ENCODE measurements at regions not wholly inside any gene's neighbourhood (a gene's known extent, or its start where the extent isn't known, plus 50 kb on each side); places are given as distances from the start of the nearest gene placed in this dataset.

GRCh38 chr20:23240519-23240918 lies 110.1 kb upstream of the NXT1 start:
- Mint-ChIP-seq H3K9me3 (peaks cover 13% of the 10 kb centered on the region), H3K36me3 (no peaks in the 10 kb centered on the region), H3K27ac (no peak overlapping the region), H3K27me3 (ENCODE audit: low read depth) (peaks cover 41% of the 10 kb centered on the region), H3K4me3 (no peak overlapping the region), H3K4me1 (no peaks in the 10 kb centered on the region)
- no peak for DNase-seq (ENCODE audit: low spot score in 2 of 2, unreplicated experiment in 2 of 2)
- TF ChIP-seq, protein P1, sequence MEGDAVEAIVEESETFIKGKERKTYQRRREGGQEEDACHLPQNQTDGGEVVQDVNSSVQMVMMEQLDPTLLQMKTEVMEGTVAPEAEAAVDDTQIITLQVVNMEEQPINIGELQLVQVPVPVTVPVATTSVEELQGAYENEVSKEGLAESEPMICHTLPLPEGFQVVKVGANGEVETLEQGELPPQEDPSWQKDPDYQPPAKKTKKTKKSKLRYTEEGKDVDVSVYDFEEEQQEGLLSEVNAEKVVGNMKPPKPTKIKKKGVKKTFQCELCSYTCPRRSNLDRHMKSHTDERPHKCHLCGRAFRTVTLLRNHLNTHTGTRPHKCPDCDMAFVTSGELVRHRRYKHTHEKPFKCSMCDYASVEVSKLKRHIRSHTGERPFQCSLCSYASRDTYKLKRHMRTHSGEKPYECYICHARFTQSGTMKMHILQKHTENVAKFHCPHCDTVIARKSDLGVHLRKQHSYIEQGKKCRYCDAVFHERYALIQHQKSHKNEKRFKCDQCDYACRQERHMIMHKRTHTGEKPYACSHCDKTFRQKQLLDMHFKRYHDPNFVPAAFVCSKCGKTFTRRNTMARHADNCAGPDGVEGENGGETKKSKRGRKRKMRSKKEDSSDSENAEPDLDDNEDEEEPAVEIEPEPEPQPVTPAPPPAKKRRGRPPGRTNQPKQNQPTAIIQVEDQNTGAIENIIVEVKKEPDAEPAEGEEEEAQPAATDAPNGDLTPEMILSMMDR (IDR thresholded peaks at IDR 0.05; ENCODE audit: unreplicated experiment) = no peak

DNA sequence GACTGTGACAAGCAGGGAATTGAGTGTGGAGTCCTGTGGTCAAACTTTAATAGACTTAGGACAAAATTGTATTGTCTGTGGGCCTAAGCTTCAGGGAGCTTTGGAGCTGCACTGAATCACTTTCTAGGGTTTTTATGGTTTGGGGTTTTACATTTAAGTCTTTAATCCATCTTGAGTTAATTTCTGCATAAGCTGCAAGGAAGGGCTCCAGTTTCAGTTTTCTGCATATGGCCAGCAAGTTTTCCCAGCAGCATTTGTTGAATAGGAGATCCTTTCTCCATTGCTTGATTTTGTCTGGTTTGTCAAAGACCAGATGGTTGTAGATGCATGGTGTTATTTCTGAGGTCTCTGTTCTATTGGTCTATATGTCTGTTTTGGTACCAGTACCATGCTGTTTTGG lies 113.4 kb upstream of the NXT1 start:
- Mint-ChIP-seq H3K27ac (no peak overlapping the region), H3K9me3 (peaks cover 16% of the 10 kb centered on the region), H3K27me3 (ENCODE audit: low read depth) (peaks cover 40% of the 10 kb centered on the region), H3K4me1 (no peaks in the 10 kb centered on the region), H3K4me3 (no peak overlapping the region), H3K36me3 (no peaks in the 10 kb centered on the region)
- TF ChIP-seq, protein P1 (IDR thresholded peaks at IDR 0.05; ENCODE audit: unreplicated experiment) = no peak
- no peak for DNase-seq (ENCODE audit: low spot score in 2 of 2, unreplicated experiment in 2 of 2)

DNA sequence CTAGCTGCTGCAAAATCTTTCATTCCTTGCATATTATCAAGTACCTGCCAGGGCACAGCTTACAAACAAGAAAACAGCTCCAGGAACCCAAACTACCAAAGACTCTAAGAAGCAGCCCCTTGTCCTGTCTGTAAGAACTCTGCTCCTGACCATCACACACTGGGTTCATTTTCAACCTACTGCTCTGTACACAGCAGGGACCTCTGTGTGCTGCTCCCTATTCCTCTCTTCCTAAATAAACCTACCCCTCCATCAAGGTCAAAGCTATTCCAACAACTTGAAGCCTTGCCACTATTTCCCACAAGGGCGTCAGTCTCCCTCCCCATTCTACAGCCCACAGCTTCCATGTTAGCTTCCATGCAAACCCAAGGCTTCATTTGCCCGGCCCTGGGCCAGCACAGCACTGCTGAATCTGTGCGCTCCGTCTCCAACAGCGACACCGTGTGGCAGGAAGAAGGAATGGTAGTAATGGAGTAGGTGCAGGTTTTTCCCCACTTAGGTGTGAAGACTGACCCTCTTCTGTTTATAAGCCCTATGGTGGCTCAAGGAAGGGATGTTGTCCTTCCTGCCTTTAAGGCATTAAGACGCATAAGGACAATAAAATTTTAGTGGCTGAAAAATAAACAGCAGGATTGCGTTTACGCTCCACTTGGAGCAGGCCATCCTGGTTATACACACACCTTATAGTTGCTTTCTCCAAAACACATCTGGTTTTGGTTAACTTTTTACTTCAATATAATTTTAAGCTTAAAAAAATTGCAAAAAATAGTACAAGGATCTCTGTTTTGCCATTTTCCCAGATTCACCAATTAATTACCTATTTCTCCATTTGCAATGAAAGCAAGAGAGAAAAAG lies 115.2 kb upstream of the NXT1 start:
- Mint-ChIP-seq H3K27ac (no peak overlapping the region), H3K9me3 (peaks cover 19% of the 10 kb centered on the region), H3K4me1 (no peaks in the 10 kb centered on the region), H3K27me3 (ENCODE audit: low read depth) (peaks cover 37% of the 10 kb centered on the region), H3K4me3 (no peak overlapping the region), H3K36me3 (no peaks in the 10 kb centered on the region)
- TF ChIP-seq, protein P1 (IDR thresholded peaks at IDR 0.05; ENCODE audit: unreplicated experiment) = peak; percentile 84
- peak in 1 of 2 experiments; percentile 58 for DNase-seq (ENCODE audit: low spot score in 2 of 2, unreplicated experiment in 2 of 2)

GRCh38 chr20:23234311-23235078 lies 116.1 kb upstream of the NXT1 start:
- no peak for DNase-seq (ENCODE audit: low spot score in 2 of 2, unreplicated experiment in 2 of 2)
- Mint-ChIP-seq H3K9me3 (peaks cover 15% of the 10 kb centered on the region), H3K27me3 (ENCODE audit: low read depth) (peaks cover 43% of the 10 kb centered on the region), H3K4me3 (no peak overlapping the region), H3K27ac (no peak overlapping the region), H3K36me3 (no peaks in the 10 kb centered on the region), H3K4me1 (no peaks in the 10 kb centered on the region)
- TF ChIP-seq, protein P1 (IDR thresholded peaks at IDR 0.05; ENCODE audit: unreplicated experiment) = no peak

GRCh38 chr20:23233341-23233740 lies 117.2 kb upstream of the NXT1 start:
- TF ChIP-seq, protein P1 (IDR thresholded peaks at IDR 0.05; ENCODE audit: unreplicated experiment) = no peak
- Mint-ChIP-seq H3K4me3 (no peak overlapping the region), H3K36me3 (no peaks in the 10 kb centered on the region), H3K27me3 (ENCODE audit: low read depth) (peaks cover 34% of the 10 kb centered on the region), H3K4me1 (no peaks in the 10 kb centered on the region), H3K27ac (no peak overlapping the region), H3K9me3 (peaks cover 6% of the 10 kb centered on the region)
- DNase-seq (ENCODE audit: low spot score in 2 of 2, unreplicated experiment in 2 of 2) = no peak

Data from mesothelial cell of epicardium (in vitro differentiated cells).